Erythroblast (primary cell): ENCODE measurements at regions not wholly inside any gene's neighbourhood (a gene's known extent, or its start where the extent isn't known, plus 50 kb on each side); places are given as distances from the start of the nearest gene placed in this dataset.

ENCODE experiments used
- GATA1 ChIP-seq: IDR thresholded peaks from 2 replicates; pipeline ENCODE4 v1.6.1; 2011; ENCODE audit warnings: low read depth, mild to moderate bottlenecking, control low read depth, low read length, moderate library complexity
- POLR2A ChIP-seq: IDR thresholded peaks from 2 replicates; pipeline ENCODE4 v1.6.1; 2011; ENCODE audit warnings: mild to moderate bottlenecking, low read length

- TF ChIP-seq POLR2A, result no peak
- no peak for TF ChIP-seq GATA1
Measured at GRCh38 chr5:67395790-67396418, 199.3 kb upstream of the CD180 start.
